SK-N-MC (cell line): ENCODE measurements at regions not wholly inside any gene's neighbourhood (a gene's known extent, or its start where the extent isn't known, plus 50 kb on each side); places are given as distances from the start of the nearest gene placed in this dataset.

Source experiments
- EZH2 ChIP-seq: fragments of 200-600 bp; sonication (generic); IDR thresholded peaks from one replicate; pipeline ENCODE4 v1.6.1; 2017; ENCODE audit warnings: antibody characterized with exemption
- FOXP2 ChIP-seq: optimal IDR thresholded peaks from 2 replicates; pipeline ENCODE3; 2011; ENCODE audit warnings: mild to moderate bottlenecking, moderate library complexity; ENCODE audit not compliant: insufficient read depth; ENCODE audit errors: extremely low read length, control extremely low read depth
- POLR2AphosphoS5 ChIP-seq: IDR thresholded peaks from 2 replicates; pipeline ENCODE4 v1.6.1; 2012; ENCODE audit warnings: mild to moderate bottlenecking, low read depth, low read length, borderline replicate concordance

DNA sequence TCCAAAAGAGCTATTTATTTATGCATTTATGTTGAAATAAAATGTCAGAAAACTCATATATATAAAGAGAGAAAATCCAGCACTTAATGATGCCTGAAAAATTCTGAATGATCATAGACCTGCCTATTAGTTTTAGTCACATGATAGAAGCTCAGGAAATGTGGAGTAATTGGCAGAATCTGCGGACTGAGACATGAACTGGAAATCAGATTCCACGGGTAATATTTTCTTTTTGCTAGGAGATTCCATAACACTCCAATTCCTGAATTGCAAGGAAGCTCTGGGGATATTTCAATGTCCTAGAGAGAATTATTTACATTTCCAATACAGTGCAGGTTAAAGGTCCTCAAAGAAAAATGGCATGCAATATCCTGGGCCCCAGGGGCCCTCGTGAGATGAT, 778.8 kb downstream of the SEMA5A start:
- TF ChIP-seq POLR2AphosphoS5 (no peak), EZH2 (no peak), FOXP2 (no peak)
